ENCODE measurements at regions not wholly inside any gene's neighbourhood (a gene's known extent, or its start where the extent isn't known, plus 50 kb on each side); places are given as distances from the start of the nearest gene placed in this dataset.

- ChIA-PET POLR2A (no interaction called here), RAD21 (ENCODE audit: low non-redundant PET in 1 of 2, low total read pairs in 2 of 2, uncharacterized antibody in 2 of 2, unreplicated experiment in 2 of 2) (no interaction called here), CTCF (no interaction called here)
- no peak overlapping the region for H3K4me3 ChIP-seq (replicated peaks in 1 of 2; ENCODE audit: low read depth in 1 of 2, low read length in 2 of 2)
- H3K4me2 ChIP-seq (ENCODE audit: low read length), result no peak overlapping the region
- H3K9me3 ChIP-seq (ENCODE audit: control insufficient read depth in 1 of 2, insufficient read depth in 1 of 2, low read depth in 1 of 2, low read length in 2 of 2), result no peaks in the 10 kb centered on the region
- no peak overlapping the region for H3K27ac ChIP-seq (ENCODE audit: low read depth, low read length)
- H3K27me3 ChIP-seq (ENCODE audit: insufficient read depth, low read length), result no peaks in the 10 kb centered on the region
- DNase-seq (ENCODE audit: low read depth, low spot score) (no peak), ATAC-seq (no peak)
- no peaks in the 10 kb centered on the region for H3K9me2 ChIP-seq (ENCODE audit: insufficient read depth)
- H3K36me3 ChIP-seq (ENCODE audit: control insufficient read depth in 1 of 2, insufficient read depth in 2 of 2, low read length in 2 of 2), result no peaks in the 10 kb centered on the region
- H3K79me2 ChIP-seq (ENCODE audit: insufficient read depth, low read length), result no peaks in the 10 kb centered on the region
- no TSS peak for BruUV-seq (replicated peaks)
- H2AFZ ChIP-seq (ENCODE audit: low read depth, low read length, poor library complexity, severe bottlenecking), result no peak overlapping the region
- H3K9ac ChIP-seq (ENCODE audit: low read length), result no peak overlapping the region
- TF ChIP-seq ZNF274 (IDR thresholded peaks at IDR 0.05; ENCODE audit: low read depth, low read length) (no peak), EZH2phosphoT487 (IDR thresholded peaks at IDR 0.05; ENCODE audit: borderline replicate concordance) (no peak), POLR2A (IDR thresholded peaks at IDR 0.05; ENCODE audit: borderline replicate concordance, extremely low read depth, insufficient read depth, insufficient read length) (no peak), CTCF (IDR thresholded peaks at IDR 0.05 in 2 of 3, conservative IDR thresholded peaks at IDR 0.05 in 1 of 3; ENCODE audit: borderline replicate concordance in 1 of 3, insufficient read depth in 1 of 3, low read depth in 2 of 3, low read length in 2 of 3) (no peak), REST (IDR thresholded peaks at IDR 0.05; ENCODE audit: low read depth) (no peak), SIN3A (IDR thresholded peaks at IDR 0.05; ENCODE audit: low read depth) (no peak), CBX3 (IDR thresholded peaks at IDR 0.05; ENCODE audit: low read depth) (no peak), MAX (IDR thresholded peaks at IDR 0.05) (no peak), ATF3 (IDR thresholded peaks at IDR 0.05) (no peak), ELF1 (IDR thresholded peaks at IDR 0.05; ENCODE audit: borderline replicate concordance, low read depth) (no peak), SRF (IDR thresholded peaks at IDR 0.05; ENCODE audit: low read depth) (no peak), YY1 (IDR thresholded peaks at IDR 0.05; ENCODE audit: extremely low read depth, insufficient replicate concordance, low read depth, low read length) (no peak), ZFX (IDR thresholded peaks at IDR 0.05) (no peak), TCF7L2 (IDR thresholded peaks at IDR 0.05; ENCODE audit: borderline replicate concordance, extremely low read depth, insufficient read depth, insufficient read length) (no peak), CEBPB (IDR thresholded peaks at IDR 0.05; ENCODE audit: low read depth) (no peak)
- peaks cover 0 to 3% of the 10 kb centered on the region in 2 experiments; a peak in 2 of 4 replicates for H3K4me1 ChIP-seq (ENCODE audit: control insufficient read depth in 1 of 2, insufficient read depth in 2 of 2, low read length in 2 of 2)
- intact Hi-C loops (cut with micrococcal nuclease), result no loop called here
- no peaks in the 10 kb centered on the region for H4K20me1 ChIP-seq (ENCODE audit: insufficient read depth)
Measured at GRCh38 chr6:37119387-37119886, 50.5 kb upstream of the PIM1 start.
